HepG2 (cell line): ENCODE measurements at regions not wholly inside any gene's neighbourhood (a gene's known extent, or its start where the extent isn't known, plus 50 kb on each side); places are given as distances from the start of the nearest gene placed in this dataset.

Experiments used
- BRF2 ChIP-seq: sonication (generic); formaldehyde crosslinking; IDR thresholded peaks from 2 replicates; pipeline ENCODE4 v1.8.1; 2022; ENCODE audit warnings: mild to moderate bottlenecking, missing genetic modification reagents
- KIAA2018 ChIP-seq: sonication (generic); formaldehyde crosslinking; IDR thresholded peaks from 2 replicates; pipeline ENCODE4 v1.5.0; 2020; ENCODE audit warnings: mild to moderate bottlenecking, missing genetic modification reagents, borderline replicate concordance
- ZNF10 ChIP-seq: sonication (generic); formaldehyde crosslinking; IDR thresholded peaks from 2 replicates; pipeline ENCODE4 v1.4.0; 2020; ENCODE audit warnings: mild to moderate bottlenecking, low read depth, missing genetic modification reagents, borderline replicate concordance
- ZNF878 ChIP-seq: sonication (generic); formaldehyde crosslinking; IDR thresholded peaks from 2 replicates; pipeline ENCODE4 v1.8.1; 2023; ENCODE audit warnings: mild to moderate bottlenecking, missing genetic modification reagents, moderate library complexity

GRCh38 chr4:133390198-133390855 lies 241.2 kb downstream of the PCDH10 start (continued):
- TF ChIP-seq ZNF878 (CRISPR knock-in tag) (no peak), ZNF10 (CRISPR knock-in tag) (no peak), KIAA2018 (CRISPR knock-in tag) (no peak), BRF2 (CRISPR knock-in tag) (no peak)
